ENCODE measurements at regions not wholly inside any gene's neighbourhood (a gene's known extent, or its start where the extent isn't known, plus 50 kb on each side); places are given as distances from the start of the nearest gene placed in this dataset.

GRCh38 chr14:51578853-51579252, 72.9 kb upstream of the FRMD6 start (continued):
- no peak for TF ChIP-seq POLR2AphosphoS5 (IDR thresholded peaks at IDR 0.05; ENCODE audit: low read depth, low read length)

DNA sequence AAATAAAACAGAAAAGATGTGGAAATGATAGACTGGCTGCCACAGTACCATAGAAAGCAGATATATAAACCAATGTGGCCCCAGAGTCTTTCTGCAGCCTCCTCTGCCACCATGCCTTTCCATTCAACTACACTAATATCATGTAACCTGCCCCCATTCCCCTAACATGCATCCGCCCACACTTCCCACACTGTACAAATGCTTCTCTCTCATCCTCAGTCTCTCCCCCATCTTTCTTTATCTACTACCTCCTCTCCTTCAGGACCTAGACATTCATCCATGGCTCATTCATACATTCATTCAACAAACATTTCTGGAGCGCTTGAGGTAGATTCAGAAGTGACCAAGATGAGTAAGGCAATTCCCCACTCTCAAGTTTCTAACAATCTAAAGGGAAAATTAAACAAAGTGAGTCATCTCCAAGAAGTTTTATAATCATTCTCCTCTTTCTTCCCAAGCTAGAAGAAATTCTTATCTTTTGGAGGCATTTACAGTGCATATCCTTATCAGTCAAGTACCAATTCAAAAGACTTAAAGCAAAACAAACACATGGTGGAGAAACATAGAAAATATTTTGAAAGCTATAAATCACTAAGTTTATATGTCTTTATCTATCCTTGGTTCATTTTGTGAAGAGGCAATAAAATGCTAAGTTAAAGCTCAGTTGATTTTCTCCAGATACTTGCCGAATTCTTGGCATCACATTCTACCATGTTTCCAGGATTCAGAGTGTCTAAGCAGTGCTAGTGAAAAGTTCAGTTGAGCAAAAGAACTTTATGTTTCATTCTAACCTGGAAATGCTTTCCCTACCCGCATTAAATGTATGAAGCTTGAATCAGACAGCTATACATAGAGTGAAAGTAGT, 70.5 kb upstream of the FRMD6 start:
- intact Hi-C loops (cut with micrococcal nuclease), result no loop called here
- no peak for ATAC-seq
- TF ChIP-seq, protein P1, sequence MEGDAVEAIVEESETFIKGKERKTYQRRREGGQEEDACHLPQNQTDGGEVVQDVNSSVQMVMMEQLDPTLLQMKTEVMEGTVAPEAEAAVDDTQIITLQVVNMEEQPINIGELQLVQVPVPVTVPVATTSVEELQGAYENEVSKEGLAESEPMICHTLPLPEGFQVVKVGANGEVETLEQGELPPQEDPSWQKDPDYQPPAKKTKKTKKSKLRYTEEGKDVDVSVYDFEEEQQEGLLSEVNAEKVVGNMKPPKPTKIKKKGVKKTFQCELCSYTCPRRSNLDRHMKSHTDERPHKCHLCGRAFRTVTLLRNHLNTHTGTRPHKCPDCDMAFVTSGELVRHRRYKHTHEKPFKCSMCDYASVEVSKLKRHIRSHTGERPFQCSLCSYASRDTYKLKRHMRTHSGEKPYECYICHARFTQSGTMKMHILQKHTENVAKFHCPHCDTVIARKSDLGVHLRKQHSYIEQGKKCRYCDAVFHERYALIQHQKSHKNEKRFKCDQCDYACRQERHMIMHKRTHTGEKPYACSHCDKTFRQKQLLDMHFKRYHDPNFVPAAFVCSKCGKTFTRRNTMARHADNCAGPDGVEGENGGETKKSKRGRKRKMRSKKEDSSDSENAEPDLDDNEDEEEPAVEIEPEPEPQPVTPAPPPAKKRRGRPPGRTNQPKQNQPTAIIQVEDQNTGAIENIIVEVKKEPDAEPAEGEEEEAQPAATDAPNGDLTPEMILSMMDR (IDR thresholded peaks at IDR 0.05 in 2 of 3, conservative IDR thresholded peaks at IDR 0.05 in 1 of 3; ENCODE audit: borderline replicate concordance in 1 of 3, insufficient read depth in 1 of 3, low read depth in 2 of 3, low read length in 2 of 3), result no peak
- TF ChIP-seq POLR2A (IDR thresholded peaks at IDR 0.05; ENCODE audit: borderline replicate concordance, extremely low read depth, insufficient read depth, insufficient read length), result no peak
- no peak for TF ChIP-seq ATF3 (IDR thresholded peaks at IDR 0.05)
- TF ChIP-seq, protein P2, sequence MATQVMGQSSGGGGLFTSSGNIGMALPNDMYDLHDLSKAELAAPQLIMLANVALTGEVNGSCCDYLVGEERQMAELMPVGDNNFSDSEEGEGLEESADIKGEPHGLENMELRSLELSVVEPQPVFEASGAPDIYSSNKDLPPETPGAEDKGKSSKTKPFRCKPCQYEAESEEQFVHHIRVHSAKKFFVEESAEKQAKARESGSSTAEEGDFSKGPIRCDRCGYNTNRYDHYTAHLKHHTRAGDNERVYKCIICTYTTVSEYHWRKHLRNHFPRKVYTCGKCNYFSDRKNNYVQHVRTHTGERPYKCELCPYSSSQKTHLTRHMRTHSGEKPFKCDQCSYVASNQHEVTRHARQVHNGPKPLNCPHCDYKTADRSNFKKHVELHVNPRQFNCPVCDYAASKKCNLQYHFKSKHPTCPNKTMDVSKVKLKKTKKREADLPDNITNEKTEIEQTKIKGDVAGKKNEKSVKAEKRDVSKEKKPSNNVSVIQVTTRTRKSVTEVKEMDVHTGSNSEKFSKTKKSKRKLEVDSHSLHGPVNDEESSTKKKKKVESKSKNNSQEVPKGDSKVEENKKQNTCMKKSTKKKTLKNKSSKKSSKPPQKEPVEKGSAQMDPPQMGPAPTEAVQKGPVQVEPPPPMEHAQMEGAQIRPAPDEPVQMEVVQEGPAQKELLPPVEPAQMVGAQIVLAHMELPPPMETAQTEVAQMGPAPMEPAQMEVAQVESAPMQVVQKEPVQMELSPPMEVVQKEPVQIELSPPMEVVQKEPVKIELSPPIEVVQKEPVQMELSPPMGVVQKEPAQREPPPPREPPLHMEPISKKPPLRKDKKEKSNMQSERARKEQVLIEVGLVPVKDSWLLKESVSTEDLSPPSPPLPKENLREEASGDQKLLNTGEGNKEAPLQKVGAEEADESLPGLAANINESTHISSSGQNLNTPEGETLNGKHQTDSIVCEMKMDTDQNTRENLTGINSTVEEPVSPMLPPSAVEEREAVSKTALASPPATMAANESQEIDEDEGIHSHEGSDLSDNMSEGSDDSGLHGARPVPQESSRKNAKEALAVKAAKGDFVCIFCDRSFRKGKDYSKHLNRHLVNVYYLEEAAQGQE (IDR thresholded peaks at IDR 0.05; ENCODE audit: low read depth), result no peak
- no peak for TF ChIP-seq FOSL1 (IDR thresholded peaks at IDR 0.05; ENCODE audit: low read depth)
- TF ChIP-seq RAD21 (IDR thresholded peaks at IDR 0.05; ENCODE audit: low read depth), result no peak
- TF ChIP-seq CEBPB (IDR thresholded peaks at IDR 0.05; ENCODE audit: low read depth), result no peak
- no peak for TF ChIP-seq TCF7L2 (IDR thresholded peaks at IDR 0.05; ENCODE audit: borderline replicate concordance, extremely low read depth, insufficient read depth, insufficient read length)
- no peak for TF ChIP-seq SRF (IDR thresholded peaks at IDR 0.05; ENCODE audit: low read depth)
- TF ChIP-seq ELF1 (IDR thresholded peaks at IDR 0.05; ENCODE audit: borderline replicate concordance, low read depth), result no peak
- no peak for TF ChIP-seq JUND (IDR thresholded peaks at IDR 0.05)
- no peak for TF ChIP-seq ZBTB33 (IDR thresholded peaks at IDR 0.05; ENCODE audit: extremely low read depth, insufficient replicate concordance, low read length)
- TF ChIP-seq POLR2AphosphoS5 (IDR thresholded peaks at IDR 0.05; ENCODE audit: low read depth, low read length), result no peak
- no peak for TF ChIP-seq SP1 (IDR thresholded peaks at IDR 0.05; ENCODE audit: low read depth)
- TF ChIP-seq, protein P3, sequence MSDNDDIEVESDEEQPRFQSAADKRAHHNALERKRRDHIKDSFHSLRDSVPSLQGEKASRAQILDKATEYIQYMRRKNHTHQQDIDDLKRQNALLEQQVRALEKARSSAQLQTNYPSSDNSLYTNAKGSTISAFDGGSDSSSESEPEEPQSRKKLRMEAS (IDR thresholded peaks at IDR 0.05), result no peak
- no peak for TF ChIP-seq ZNF274 (IDR thresholded peaks at IDR 0.05; ENCODE audit: low read depth, low read length)
- TF ChIP-seq EZH2 (IDR thresholded peaks at IDR 0.05), result no peak

More for the DNA sequence above, 70.5 kb upstream of the FRMD6 start:
- no peak overlapping the region for H3K4me2 ChIP-seq (ENCODE audit: low read length)
- no peak for DNase-seq (ENCODE audit: low read depth, low spot score)
- CTCF ChIA-PET, result no interaction called here
- no peaks in the 10 kb centered on the region for H3K79me2 ChIP-seq (ENCODE audit: insufficient read depth, low read length)
- H3K4me1 ChIP-seq (ENCODE audit: control insufficient read depth in 1 of 2, insufficient read depth in 2 of 2, low read length in 2 of 2), result no peaks in the 10 kb centered on the region
- H3K9me3 ChIP-seq (ENCODE audit: control insufficient read depth in 1 of 2, insufficient read depth in 1 of 2, low read depth in 1 of 2, low read length in 2 of 2), result no peaks in the 10 kb centered on the region
- no peak overlapping the region for H2AFZ ChIP-seq (ENCODE audit: low read depth, low read length, poor library complexity, severe bottlenecking)
- POLR2A ChIA-PET, result no interaction called here
- no peak overlapping the region for H3K9ac ChIP-seq (ENCODE audit: low read length)
- no peak overlapping the region for H3K4me3 ChIP-seq (replicated peaks in 1 of 2; ENCODE audit: low read depth in 1 of 2, low read length in 2 of 2)
- H3K27ac ChIP-seq (ENCODE audit: low read depth, low read length), result no peak overlapping the region
- no peaks in the 10 kb centered on the region for H4K20me1 ChIP-seq (ENCODE audit: insufficient read depth)
- H3K36me3 ChIP-seq (ENCODE audit: control insufficient read depth in 1 of 2, insufficient read depth in 2 of 2, low read length in 2 of 2), result no peaks in the 10 kb centered on the region
- H3K9me2 ChIP-seq (ENCODE audit: insufficient read depth), result no peaks in the 10 kb centered on the region
- no TSS peak for BruUV-seq (replicated peaks)
- no peaks in the 10 kb centered on the region for H3K27me3 ChIP-seq (ENCODE audit: insufficient read depth, low read length)
- RAD21 ChIA-PET (ENCODE audit: low non-redundant PET in 1 of 2, low total read pairs in 2 of 2, uncharacterized antibody in 2 of 2, unreplicated experiment in 2 of 2), result no interaction called here
